ENCODE measurements at regions not wholly inside any gene's neighbourhood (a gene's known extent, or its start where the extent isn't known, plus 50 kb on each side); places are given as distances from the start of the nearest gene placed in this dataset.

DNA sequence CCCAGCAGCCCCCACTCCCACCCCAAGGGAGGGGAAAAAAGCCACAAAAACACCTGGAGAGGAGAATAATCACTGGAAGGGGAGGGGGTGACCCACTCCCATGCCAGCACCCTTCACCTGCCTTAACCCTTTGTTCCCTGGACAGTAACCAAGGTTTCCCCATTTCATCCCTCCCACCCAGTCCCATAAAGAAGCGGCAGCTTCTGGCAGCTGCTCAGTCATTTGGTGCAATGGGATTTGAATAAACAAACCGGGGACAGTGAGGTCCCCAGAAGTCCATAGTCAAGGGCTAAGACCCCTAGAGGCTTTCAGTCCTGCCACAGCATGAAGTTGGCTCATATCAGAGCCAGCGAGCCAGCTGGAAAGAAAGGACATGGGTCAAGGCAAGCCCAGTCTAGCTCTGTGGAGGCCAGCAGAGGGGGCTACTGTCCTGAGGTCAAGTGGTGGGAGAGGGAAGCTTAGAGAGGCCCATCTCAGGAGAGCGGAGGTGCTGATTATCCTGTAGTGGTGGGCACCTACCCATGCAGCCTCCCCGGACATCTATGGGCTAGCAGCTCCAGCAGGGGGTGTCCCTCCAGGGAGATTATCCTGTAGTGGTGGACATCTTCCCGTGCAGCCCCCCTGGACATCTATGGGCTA lies 58.9 kb upstream of the LBX1 start:
- peaks cover 67 to 68% of the 10 kb centered on the region in 2 donors for H3K27me3 ChIP-seq (ENCODE audit: control insufficient read depth in 2 of 2, insufficient read depth in 2 of 2, low read length in 2 of 2)
- H3K36me3 ChIP-seq (ENCODE audit: control insufficient read depth in 2 of 2, insufficient read depth in 2 of 2, low read length in 2 of 2) = no peaks in the 10 kb centered on the region
- H3K9me3 ChIP-seq (ENCODE audit: control insufficient read depth in 2 of 2, low read length in 2 of 2) = no peaks in the 10 kb centered on the region
- no peak overlapping the region for H3K9ac ChIP-seq (ENCODE audit: low read depth in 1 of 2, low read length in 2 of 2)
- no peak overlapping the region for H3K4me3 ChIP-seq (ENCODE audit: low read length in 2 of 2)
- H3K4me1 ChIP-seq (ENCODE audit: control insufficient read depth in 2 of 2, insufficient read depth in 2 of 2, low read length in 2 of 2) = peaks cover 0 to 6% of the 10 kb centered on the region in 2 donors
- H3K27ac ChIP-seq (ENCODE audit: low read depth in 2 of 2, low read length in 2 of 2) = no peak overlapping the region

DNA sequence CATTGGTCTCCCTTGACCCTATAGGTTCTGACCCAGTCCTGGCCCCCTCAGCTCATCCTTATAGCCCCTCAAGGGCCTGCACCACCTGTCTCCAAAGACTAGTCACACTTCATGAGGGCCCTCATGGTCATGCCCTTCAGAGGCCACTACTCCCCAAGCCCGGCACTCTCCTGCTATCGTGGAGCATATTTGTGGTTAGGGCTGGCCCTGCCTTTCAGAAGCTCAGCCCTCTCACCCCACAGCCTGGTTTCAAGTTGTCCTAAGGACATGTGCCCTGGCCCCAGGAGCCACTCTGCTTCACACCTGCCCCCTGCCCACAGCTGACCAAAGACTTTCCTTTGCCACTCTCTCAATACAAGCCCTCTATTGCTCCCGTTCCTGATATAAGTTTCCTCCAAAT lies 60.3 kb upstream of the LBX1 start:
- H3K4me1 ChIP-seq (ENCODE audit: control insufficient read depth in 2 of 2, insufficient read depth in 2 of 2, low read length in 2 of 2) = peaks cover 0 to 6% of the 10 kb centered on the region in 2 donors
- H3K27ac ChIP-seq (ENCODE audit: low read depth in 2 of 2, low read length in 2 of 2) = no peak overlapping the region
- no peaks in the 10 kb centered on the region for H3K36me3 ChIP-seq (ENCODE audit: control insufficient read depth in 2 of 2, insufficient read depth in 2 of 2, low read length in 2 of 2)
- no peak overlapping the region for H3K9ac ChIP-seq (ENCODE audit: low read depth in 1 of 2, low read length in 2 of 2)
- no peaks in the 10 kb centered on the region for H3K9me3 ChIP-seq (ENCODE audit: control insufficient read depth in 2 of 2, low read length in 2 of 2)
- no peak overlapping the region for H3K4me3 ChIP-seq (ENCODE audit: low read length in 2 of 2)
- peaks cover 58 to 64% of the 10 kb centered on the region in 2 donors for H3K27me3 ChIP-seq (ENCODE audit: control insufficient read depth in 2 of 2, insufficient read depth in 2 of 2, low read length in 2 of 2)

DNA sequence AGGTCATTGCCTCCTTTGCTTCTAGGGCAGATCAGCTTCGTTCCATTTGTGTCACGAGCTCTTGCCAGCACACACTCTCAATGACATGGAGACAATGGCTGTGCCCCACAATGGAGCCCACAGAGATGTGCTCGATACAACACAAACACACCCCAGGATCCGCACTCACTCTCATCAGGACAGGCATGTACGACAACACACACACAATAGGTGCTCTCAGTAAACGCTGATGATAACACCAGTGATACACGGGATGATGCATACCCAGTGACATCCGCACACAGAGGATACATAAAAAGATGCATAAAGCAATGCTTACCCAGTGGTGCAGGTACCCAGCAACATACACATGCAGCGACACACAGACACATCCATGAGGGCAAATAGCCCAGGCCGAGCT lies 61.2 kb upstream of the LBX1 start:
- Histone ChIP-seq H3K4me1 (ENCODE audit: control insufficient read depth in 2 of 2, insufficient read depth in 2 of 2, low read length in 2 of 2) (peaks cover 0 to 6% of the 10 kb centered on the region in 2 donors), H3K27me3 (ENCODE audit: control insufficient read depth in 2 of 2, insufficient read depth in 2 of 2, low read length in 2 of 2) (peaks cover 52 to 61% of the 10 kb centered on the region in 2 donors), H3K27ac (ENCODE audit: low read depth in 2 of 2, low read length in 2 of 2) (no peak overlapping the region), H3K36me3 (ENCODE audit: control insufficient read depth in 2 of 2, insufficient read depth in 2 of 2, low read length in 2 of 2) (no peaks in the 10 kb centered on the region), H3K4me3 (ENCODE audit: low read length in 2 of 2) (no peak overlapping the region), H3K9ac (ENCODE audit: low read depth in 1 of 2, low read length in 2 of 2) (no peak overlapping the region), H3K9me3 (ENCODE audit: control insufficient read depth in 2 of 2, low read length in 2 of 2) (no peaks in the 10 kb centered on the region)

DNA sequence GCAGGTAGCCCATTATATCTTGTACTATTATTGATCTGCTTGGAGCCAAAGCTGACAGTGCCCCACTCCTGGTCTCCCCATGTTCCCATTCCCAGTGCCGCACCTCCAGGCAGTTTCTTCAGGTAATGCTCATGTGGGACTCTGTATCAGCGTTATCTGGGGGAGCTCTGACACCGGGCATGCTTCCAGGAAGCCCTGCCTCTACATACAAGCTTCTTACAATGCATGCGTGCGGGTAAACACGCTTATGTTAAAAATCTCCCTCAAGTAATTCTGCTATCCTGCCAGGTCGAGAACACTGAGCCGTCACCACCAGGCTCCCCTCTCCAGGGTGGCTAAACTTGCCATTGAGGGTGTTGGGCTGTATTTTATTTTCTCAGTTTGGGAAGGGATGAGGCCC lies 61.6 kb upstream of the LBX1 start:
- no peak overlapping the region for H3K9ac ChIP-seq (ENCODE audit: low read depth in 1 of 2, low read length in 2 of 2)
- no peaks in the 10 kb centered on the region for H3K36me3 ChIP-seq (ENCODE audit: control insufficient read depth in 2 of 2, insufficient read depth in 2 of 2, low read length in 2 of 2)
- peaks cover 53 to 60% of the 10 kb centered on the region in 2 donors for H3K27me3 ChIP-seq (ENCODE audit: control insufficient read depth in 2 of 2, insufficient read depth in 2 of 2, low read length in 2 of 2)
- no peak overlapping the region for H3K4me3 ChIP-seq (ENCODE audit: low read length in 2 of 2)
- H3K4me1 ChIP-seq (ENCODE audit: control insufficient read depth in 2 of 2, insufficient read depth in 2 of 2, low read length in 2 of 2) = peaks cover 0 to 6% of the 10 kb centered on the region in 2 donors
- no peak overlapping the region for H3K27ac ChIP-seq (ENCODE audit: low read depth in 2 of 2, low read length in 2 of 2)
- no peaks in the 10 kb centered on the region for H3K9me3 ChIP-seq (ENCODE audit: control insufficient read depth in 2 of 2, low read length in 2 of 2)

DNA sequence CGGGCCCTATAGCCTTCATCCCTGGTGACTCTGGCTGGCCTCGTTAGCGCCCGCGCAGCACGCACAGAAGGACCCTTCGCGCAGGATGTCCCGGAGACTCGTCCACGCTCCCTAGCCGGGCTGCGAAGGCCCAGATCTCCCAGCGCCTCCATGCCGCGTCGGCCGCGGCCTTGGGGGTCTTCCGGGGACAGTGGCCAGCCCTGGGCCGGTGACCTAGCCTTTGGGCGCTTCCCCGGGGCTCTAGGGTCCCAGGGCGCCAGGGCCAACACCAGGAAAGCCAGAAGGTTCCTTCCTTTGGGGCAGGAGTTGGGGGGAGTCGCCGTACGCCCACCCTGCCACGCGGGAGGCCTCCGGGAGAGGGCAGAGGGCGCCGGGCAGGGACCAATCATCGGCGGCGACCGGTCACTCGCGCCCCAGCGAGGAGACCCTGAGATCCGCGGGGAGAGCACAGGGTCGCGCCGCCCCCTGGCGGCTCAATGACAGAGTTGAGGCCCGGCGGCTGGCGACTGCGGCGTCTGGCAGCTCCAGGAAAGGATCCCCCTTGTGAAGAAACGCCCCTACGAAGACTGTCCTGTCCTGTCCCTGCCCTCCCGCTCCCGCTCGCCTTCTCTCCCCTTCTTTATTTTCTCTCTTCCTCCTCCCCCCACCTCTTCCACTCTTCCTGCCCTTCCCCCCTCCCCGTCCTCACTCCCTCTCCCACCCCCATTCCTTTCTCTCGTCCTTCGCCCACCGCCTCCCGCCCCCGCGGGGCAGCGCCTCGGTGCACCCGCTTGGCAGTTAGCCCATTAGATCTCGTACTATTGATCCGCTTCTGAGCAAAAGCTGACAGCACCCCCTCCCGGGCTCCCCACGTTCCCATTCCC lies 62.3 kb upstream of the LBX1 start:
- Histone ChIP-seq H3K9ac (ENCODE audit: low read depth in 1 of 2, low read length in 2 of 2) (no peak overlapping the region), H3K27me3 (ENCODE audit: control insufficient read depth in 2 of 2, insufficient read depth in 2 of 2, low read length in 2 of 2) (peaks cover 51 to 55% of the 10 kb centered on the region in 2 donors), H3K27ac (ENCODE audit: low read depth in 2 of 2, low read length in 2 of 2) (no peak overlapping the region)

DNA sequence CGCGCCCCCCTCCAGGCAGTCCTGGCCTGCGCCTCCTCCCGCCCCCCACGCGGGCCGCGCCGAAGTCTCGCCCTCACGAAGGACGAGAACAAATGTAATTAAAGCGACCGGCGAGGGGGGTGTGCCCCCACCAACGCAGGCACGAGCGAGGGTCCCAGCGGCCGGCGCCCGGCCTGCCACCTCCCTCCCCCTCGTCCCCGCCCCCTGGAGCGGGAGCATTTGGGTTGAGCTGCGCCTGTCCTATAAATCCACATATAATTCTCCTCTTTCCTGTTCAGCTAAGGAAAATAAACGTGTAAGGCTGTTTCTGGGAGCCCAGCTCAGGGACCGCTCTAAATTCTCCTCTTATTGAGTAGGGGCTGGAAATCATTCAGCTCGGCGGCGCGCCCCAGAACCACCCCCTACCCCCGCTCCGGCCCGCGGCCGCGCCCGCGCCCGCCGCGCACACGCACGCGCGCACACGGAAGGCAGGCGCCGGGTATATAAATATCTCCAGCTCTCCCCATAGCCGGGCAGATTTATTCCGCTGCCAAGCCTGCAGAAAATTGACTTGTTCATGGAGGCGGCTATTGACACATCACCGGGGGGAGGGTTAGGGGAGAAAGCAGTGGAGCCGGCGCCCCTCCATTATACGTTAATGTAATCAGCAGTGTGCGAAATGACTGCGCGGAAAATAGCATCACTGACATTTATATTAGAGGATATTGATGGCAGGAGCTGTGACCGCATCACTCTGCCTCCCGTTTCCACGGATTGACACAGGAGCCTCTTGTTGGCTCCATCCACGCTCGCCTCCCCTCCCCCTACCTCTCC lies 61.6 kb upstream of the BTRC start:
- H3K4me3 ChIP-seq (ENCODE audit: low read length in 2 of 2) = peak overlapping the region; percentile 38 to 51
- no peaks in the 10 kb centered on the region for H3K36me3 ChIP-seq (ENCODE audit: control insufficient read depth in 2 of 2, insufficient read depth in 2 of 2, low read length in 2 of 2)
- no peak overlapping the region for H3K9ac ChIP-seq (ENCODE audit: low read depth in 1 of 2, low read length in 2 of 2)
- peaks cover 47 to 49% of the 10 kb centered on the region in 2 donors for H3K27me3 ChIP-seq (ENCODE audit: control insufficient read depth in 2 of 2, insufficient read depth in 2 of 2, low read length in 2 of 2)
- no peak overlapping the region for H3K27ac ChIP-seq (ENCODE audit: low read depth in 2 of 2, low read length in 2 of 2)
- peaks cover 0 to 6% of the 10 kb centered on the region in 2 donors for H3K4me1 ChIP-seq (ENCODE audit: control insufficient read depth in 2 of 2, insufficient read depth in 2 of 2, low read length in 2 of 2)
- no peaks in the 10 kb centered on the region for H3K9me3 ChIP-seq (ENCODE audit: control insufficient read depth in 2 of 2, low read length in 2 of 2)

More for the DNA sequence above, 62.3 kb upstream of the LBX1 start:
- Histone ChIP-seq H3K4me1 (ENCODE audit: control insufficient read depth in 2 of 2, insufficient read depth in 2 of 2, low read length in 2 of 2) (peaks cover 0 to 6% of the 10 kb centered on the region in 2 donors), H3K36me3 (ENCODE audit: control insufficient read depth in 2 of 2, insufficient read depth in 2 of 2, low read length in 2 of 2) (no peaks in the 10 kb centered on the region), H3K9me3 (ENCODE audit: control insufficient read depth in 2 of 2, low read length in 2 of 2) (no peaks in the 10 kb centered on the region), H3K4me3 (ENCODE audit: low read length in 2 of 2) (peak overlapping the region; percentile 44 to 51)

DNA sequence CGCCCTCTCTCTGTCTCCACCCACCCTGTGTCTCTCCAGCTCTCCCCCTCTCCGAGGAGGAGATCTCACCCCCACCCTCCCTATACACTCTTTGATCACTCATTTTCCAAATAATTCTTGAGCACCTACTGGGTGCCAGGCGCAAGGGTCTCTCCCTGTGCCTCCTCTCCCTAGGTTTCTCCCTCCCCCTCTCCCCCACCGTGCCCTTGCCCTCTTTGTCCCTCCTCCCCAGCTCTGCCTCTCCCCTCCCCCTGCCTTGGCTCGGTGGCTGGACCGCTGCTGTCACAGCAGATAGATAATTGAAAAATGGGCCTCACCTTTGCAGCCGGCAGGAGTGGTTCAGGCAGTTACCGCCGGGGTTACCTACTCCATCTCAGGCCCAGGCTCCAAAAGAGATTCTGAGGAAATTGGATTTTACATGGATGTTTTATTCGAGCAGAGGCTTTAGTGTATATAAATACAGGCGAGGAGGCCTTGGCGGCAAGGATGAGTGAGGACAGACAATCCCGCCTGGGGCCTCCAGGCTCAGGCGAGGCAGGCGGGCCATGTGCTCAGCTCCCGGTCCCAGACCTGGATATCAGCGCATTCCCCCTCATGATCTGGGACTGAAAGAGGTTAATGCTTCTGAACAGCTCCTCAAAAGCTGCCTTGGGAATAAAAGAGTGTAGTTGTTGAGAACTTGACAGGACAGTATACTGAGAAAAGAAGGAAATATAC lies 60.8 kb upstream of the BTRC start:
- Histone ChIP-seq H3K9me3 (ENCODE audit: control insufficient read depth in 2 of 2, low read length in 2 of 2) (no peaks in the 10 kb centered on the region), H3K36me3 (ENCODE audit: control insufficient read depth in 2 of 2, insufficient read depth in 2 of 2, low read length in 2 of 2) (no peaks in the 10 kb centered on the region), H3K4me1 (ENCODE audit: control insufficient read depth in 2 of 2, insufficient read depth in 2 of 2, low read length in 2 of 2) (peaks cover 0 to 6% of the 10 kb centered on the region in 2 donors), H3K27ac (ENCODE audit: low read depth in 2 of 2, low read length in 2 of 2) (no peak overlapping the region), H3K4me3 (ENCODE audit: low read length in 2 of 2) (no peak overlapping the region), H3K27me3 (ENCODE audit: control insufficient read depth in 2 of 2, insufficient read depth in 2 of 2, low read length in 2 of 2) (peaks cover 43 to 46% of the 10 kb centered on the region in 2 donors), H3K9ac (ENCODE audit: low read depth in 1 of 2, low read length in 2 of 2) (no peak overlapping the region)

DNA sequence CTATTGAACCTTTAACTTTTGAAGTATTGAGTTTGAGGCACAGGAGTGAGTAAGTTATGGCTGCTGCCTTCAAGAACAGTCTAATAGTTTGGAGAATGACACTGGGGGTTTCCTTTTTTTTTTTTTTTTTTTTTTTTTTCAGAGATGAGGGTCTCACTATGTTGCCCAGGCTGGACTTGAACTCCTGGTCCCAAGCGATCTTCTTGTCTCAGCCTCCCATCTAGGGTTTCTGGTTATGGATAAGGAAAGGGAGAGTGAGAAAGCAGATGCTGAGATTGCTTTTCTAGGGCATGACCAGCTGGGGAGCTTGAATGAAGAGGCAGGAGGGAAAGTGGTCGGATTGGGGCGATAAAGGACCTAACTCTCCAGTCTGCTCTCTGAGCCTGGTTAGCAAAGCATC lies 59.9 kb upstream of the BTRC start:
- H3K4me3 ChIP-seq (ENCODE audit: low read length in 2 of 2) = no peak overlapping the region
- H3K9ac ChIP-seq (ENCODE audit: low read depth in 1 of 2, low read length in 2 of 2) = no peak overlapping the region
- H3K27ac ChIP-seq (ENCODE audit: low read depth in 2 of 2, low read length in 2 of 2) = no peak overlapping the region
- peaks cover 39 to 40% of the 10 kb centered on the region in 2 donors for H3K27me3 ChIP-seq (ENCODE audit: control insufficient read depth in 2 of 2, insufficient read depth in 2 of 2, low read length in 2 of 2)
- peaks cover 0 to 6% of the 10 kb centered on the region in 2 donors for H3K4me1 ChIP-seq (ENCODE audit: control insufficient read depth in 2 of 2, insufficient read depth in 2 of 2, low read length in 2 of 2)
- no peaks in the 10 kb centered on the region for H3K9me3 ChIP-seq (ENCODE audit: control insufficient read depth in 2 of 2, low read length in 2 of 2)
- H3K36me3 ChIP-seq (ENCODE audit: control insufficient read depth in 2 of 2, insufficient read depth in 2 of 2, low read length in 2 of 2) = no peaks in the 10 kb centered on the region

DNA sequence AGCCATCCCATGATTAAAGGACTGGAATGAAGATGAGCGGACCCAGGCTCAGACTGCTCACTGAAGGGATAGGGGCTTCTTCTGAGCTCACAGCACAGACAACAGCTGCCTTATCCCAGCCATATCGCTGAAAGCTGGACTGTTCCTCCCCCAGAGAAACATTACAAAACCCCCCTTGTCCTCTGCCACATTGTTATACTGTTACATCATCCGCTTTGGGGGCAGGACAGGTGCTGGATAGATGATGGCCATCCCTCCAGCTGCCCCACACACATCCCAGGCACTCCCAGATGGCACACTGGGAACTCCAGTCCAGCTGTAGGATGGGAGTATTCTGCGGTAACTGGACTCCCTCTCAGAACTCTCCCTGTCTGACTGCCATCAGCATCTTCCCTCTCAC lies 58.7 kb upstream of the BTRC start:
- Histone ChIP-seq H3K9ac (ENCODE audit: low read depth in 1 of 2, low read length in 2 of 2) (no peak overlapping the region), H3K27me3 (ENCODE audit: control insufficient read depth in 2 of 2, insufficient read depth in 2 of 2, low read length in 2 of 2) (peaks cover 30 to 37% of the 10 kb centered on the region in 2 donors), H3K4me1 (ENCODE audit: control insufficient read depth in 2 of 2, insufficient read depth in 2 of 2, low read length in 2 of 2) (peaks cover 0 to 6% of the 10 kb centered on the region in 2 donors), H3K27ac (ENCODE audit: low read depth in 2 of 2, low read length in 2 of 2) (no peak overlapping the region), H3K4me3 (ENCODE audit: low read length in 2 of 2) (no peak overlapping the region), H3K9me3 (ENCODE audit: control insufficient read depth in 2 of 2, low read length in 2 of 2) (no peaks in the 10 kb centered on the region), H3K36me3 (ENCODE audit: control insufficient read depth in 2 of 2, insufficient read depth in 2 of 2, low read length in 2 of 2) (no peaks in the 10 kb centered on the region)

Data from mucosa of rectum (tissue), 2 donors.